GM21528 (cell line): ENCODE measurements at regions not wholly inside any gene's neighbourhood (a gene's known extent, or its start where the extent isn't known, plus 50 kb on each side); places are given as distances from the start of the nearest gene placed in this dataset.

ENCODE experiments used
- ATAC-seq: cut with Tn5 transposase; IDR thresholded peaks from one replicate; pipeline ENCODE4 v1.9.1; 2021; ENCODE audit warnings: mild to moderate bottlenecking, moderate library complexity; ENCODE audit not compliant: unreplicated experiment, low FRiP score

- ATAC-seq = no peak
These were observed 143.5 kb downstream of the CARTPT start for GRCh38 chr5:71862507-71863060.

DNA sequence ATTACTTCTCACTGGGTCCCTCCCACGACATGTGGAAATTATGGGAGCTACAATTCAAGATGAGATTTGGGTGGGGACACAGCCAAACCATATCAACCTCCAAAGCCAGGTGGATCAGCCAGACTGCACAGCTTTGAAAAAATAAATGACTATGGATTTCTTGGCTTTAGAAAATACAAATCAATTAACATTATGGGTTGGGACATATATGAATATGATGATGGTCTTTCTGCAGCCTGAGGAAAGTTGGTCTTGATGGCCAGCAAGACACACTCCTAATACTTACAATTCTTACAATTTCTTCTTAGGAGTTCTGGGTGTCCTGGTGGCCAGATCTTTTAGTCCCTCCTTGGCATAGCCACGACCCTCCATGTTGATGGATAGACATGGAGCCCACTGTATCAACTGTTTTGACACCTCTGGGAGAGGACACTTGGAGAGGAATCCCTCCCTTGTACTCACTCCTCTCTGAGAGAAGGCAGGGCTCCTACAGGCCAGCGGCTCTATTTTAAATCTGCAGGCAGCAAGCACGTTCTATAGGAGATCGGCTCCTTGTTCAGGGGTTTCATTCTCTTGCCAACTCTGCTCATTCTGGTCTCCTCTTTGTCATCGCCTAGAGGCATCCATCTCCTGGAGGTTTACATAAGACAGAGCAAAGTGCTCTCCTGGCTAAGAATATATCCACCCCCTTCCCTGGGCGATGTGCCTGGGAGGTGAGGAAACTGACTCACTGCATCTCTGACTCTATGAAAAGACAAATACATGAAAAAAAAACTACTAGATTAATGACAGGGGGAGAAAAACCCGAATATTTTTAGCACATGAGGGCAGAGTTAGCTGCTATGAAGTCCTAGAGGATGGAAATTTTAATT, 145.9 kb downstream of the CARTPT start:
- no peak for ATAC-seq

DNA sequence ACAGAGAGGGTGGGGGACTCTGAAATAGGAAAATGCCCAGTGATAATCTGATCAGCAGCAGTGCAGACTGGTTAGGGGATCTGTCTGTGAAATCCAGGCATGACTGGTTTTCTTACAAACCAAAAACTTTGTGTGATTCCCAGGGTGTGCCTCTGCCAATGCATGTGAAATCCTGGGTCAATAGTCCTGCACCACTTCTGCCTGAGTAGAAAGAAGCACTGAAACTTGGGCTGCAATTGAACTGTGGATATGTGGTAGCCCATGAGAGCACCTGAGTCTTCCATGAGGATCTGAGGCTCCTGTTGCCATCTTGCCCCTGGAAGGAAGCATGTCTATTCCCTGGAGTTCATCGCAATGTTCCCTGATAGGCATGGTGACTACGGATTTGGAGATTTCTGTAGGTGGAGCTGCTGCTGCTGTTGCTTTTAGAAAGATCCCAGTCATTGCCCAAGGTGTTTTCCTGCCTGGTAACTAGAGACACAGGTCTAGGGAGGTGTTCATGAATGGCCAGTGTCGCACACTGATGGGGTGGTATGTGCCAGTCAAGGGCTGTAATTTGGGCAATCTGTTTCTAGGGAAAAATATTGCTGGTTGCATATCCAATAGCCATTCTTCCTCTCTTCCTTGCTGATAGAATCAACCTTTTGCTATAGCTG, 146.7 kb downstream of the CARTPT start:
- ATAC-seq = no peak

DNA sequence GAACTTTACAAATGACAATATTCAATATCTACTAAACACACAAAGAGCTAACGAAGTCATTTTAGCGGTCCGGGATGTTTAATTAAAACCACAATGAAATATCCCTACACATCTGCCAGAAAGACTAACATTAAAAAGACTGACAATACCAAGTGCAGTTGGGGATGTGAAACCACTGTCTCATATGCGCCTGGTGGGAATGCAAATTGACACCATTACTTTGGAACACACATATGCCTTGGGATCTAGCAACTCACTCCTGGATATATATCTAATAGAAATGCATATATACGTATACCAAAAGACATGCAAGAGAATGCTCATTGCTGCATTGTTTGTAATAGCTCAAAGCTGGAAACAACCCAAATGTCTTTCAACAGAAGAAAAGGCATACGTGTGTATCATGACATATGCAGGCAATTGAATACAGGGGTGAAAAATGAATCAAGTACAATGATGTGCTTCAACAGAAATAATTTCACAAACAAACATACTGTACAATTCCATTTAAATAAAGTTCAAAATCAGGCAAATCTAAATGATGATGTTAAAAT, 153.3 kb downstream of the CARTPT start:
- ATAC-seq = no peak

GRCh38 chr5:71873191-71873591, 154.1 kb downstream of the CARTPT start:
- no peak for ATAC-seq

DNA sequence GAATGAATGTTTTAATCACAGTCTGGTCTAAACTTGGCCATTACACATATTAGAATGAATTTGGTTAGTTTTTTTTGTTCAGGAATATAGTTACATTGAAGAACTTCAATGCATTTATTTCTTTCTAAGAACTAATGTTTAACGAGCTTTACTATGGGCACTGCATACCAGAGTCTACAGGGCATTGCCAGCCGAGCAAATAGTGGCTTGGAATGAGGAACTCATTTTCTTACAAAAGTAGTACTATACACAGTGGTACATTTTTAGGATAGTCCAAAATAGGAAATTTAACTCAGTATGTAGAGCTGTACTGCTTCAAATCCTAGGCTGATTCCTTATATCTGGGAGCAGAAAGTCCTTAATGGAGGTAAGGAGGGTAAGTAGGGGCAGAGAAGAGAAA, 155.4 kb downstream of the CARTPT start:
- no peak for ATAC-seq

DNA sequence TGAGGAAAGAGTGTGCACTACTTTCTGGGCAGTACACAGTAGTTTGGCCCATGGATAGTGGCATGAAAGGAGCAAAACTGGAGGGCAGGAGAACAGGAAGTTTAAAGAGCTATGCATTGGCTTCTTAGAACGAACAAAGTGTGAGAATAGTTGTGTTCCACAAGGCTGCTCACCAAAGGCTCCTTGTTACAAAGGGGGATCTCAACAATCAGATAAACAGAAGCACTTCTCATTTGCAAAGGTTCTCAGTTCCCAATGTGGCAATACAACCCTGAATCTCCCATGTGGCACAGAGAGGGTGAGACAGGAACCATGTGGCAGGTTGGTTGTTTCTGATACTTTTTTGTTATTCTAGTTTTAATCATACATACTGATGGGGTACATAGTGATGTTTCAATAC, 158.4 kb downstream of the CARTPT start:
- ATAC-seq = no peak

DNA sequence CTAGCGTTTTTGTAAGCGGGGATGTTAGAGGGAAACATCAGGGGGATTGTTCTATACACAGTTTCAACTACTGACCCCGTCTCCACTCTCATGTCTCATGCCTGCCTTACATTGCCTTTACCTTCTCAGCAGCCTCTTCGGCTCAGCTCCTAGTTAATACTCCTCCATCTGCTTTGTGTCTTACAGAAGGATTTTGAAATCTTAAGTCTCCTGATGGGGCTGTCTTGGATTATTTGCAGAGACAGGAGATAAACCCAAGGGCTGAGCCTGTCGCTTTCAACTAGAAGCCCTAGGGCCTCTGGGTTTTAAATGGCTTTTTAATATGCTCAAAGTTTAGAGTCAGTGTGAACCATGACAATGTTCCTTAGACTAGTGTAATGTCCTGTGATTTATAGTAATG, 161.5 kb downstream of the CARTPT start:
- ATAC-seq = no peak

- no peak for ATAC-seq
These were observed 164.0 kb downstream of the CARTPT start for GRCh38 chr5:71882826-71883741.

GRCh38 chr5:71883742-71884103, 164.6 kb downstream of the CARTPT start:
- ATAC-seq = no peak

- ATAC-seq = no peak
These were observed 165.9 kb downstream of the CARTPT start for GRCh38 chr5:71884926-71885325.

GRCh38 chr5:71886406-71886805, 167.3 kb downstream of the CARTPT start:
- ATAC-seq = no peak

DNA sequence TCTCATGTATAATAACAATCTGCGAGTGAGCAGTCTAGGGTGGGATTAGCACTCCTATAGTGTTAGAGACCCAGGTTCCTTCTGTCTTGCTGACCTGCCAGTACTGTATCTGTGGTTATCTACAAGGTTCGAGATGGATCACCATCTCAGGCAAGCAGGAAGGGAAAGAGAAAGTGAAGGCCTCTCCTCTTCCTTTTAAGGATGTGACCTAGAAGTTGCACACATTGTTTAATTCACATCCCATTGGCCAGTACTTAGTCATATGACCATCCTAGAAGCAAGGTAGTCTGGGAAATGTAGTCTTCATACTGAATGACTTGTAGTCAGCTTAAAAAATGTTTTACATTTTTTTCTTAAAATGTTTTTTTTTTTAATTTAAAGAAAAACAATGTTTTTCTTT, 168.6 kb downstream of the CARTPT start:
- ATAC-seq = peak; percentile 96

DNA sequence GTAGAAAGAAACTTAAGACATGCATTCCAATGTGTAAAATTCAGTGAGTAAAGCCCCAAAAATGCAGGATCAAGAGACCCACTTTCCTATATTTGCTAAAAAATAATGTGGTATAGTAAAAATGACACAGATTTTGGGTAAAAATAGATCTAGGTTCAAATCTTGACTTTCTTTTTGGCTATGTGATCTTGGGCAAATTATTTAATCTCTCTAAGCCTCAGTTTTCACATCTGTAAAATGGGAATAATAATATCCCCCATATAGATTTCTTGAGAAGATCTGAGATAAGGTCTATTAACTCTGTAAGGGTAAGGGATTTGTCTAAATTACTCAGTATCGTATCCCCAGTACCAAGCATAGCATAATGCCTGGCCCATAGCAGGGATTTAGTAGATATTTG, 172.3 kb downstream of the CARTPT start:
- ATAC-seq = no peak

DNA sequence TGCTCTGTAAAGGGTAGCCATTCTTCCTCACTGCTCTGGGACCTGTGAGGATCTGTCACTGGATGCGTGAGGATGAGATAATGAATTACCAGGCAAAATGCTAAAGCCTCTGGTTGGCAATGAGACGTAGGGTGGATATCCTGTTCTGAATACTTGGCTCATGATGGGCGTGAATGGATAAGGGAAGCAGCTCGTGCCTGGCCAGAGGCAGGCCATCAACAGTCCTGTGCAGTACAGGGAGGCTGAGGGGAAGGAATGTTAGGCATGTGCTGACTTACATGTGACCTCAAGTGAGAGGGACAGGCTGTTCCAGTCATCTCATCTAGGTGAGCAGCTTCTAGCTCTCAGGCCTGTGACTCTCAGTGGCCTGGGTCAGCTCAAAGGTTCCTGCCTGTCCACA, 172.8 kb downstream of the CARTPT start:
- ATAC-seq = no peak

GRCh38 chr5:71892641-71893365, 173.7 kb downstream of the CARTPT start:
- ATAC-seq = no peak

DNA sequence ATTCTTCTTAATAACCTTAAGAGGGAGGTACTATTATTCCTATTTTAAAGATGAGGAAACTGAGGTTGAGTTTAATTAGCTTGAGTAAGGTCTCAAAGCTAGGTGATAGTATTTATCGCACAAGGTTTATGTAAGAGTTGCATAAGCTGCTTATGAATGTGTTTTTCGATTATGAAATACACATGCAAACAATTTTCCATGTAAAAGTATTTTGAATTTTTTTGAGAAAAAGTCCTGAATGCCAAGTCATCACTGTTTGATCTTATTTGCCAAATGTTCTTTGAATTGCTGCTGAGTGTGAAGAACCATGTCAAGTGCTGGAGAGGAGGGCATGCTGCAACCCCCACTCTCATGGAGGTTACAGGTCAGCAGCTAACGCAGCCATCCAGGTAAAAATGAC, 174.4 kb downstream of the CARTPT start:
- ATAC-seq = no peak

DNA sequence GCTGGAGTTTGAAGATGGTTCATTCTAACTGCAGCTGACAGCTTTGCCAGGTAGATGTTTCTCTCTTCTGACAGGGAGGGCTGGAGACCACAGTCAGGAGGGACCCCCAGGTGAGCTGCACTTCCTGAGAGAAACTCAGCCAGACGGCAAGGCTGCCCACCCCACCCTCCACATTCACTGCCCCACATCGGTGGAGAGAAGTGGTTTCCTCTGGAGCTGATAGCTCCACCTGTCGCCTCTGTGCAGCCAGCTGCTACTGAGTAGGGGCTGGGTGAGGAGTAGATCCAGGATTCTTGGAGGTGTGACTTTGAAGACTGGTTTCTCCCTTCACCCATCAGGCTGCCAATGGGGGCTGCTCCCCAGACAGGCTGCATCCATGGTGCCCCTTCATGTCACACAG, 175.0 kb downstream of the CARTPT start:
- ATAC-seq = no peak

DNA sequence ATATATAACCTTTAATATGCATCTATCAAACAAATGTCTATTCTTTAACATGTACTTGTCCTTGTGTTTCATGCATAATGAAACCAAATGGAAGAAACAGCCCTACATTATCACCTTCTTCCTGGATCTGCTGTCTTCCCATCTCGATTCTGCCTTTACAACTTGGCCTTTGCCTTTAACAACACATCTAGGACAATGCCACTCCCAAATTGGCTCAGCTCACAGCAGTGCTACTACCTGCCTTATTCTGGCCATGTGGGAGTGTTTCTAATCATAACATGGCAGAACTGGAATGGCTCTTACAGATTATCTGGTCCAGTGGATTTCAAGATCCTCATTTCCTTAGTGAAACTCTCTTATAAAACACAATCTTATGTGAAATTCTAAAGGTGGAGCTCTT, 176.5 kb downstream of the CARTPT start:
- no peak for ATAC-seq

GRCh38 chr5:71899865-71900342, 180.8 kb downstream of the CARTPT start:
- no peak for ATAC-seq
